Thyroid gland (tissue), 4 donors: ENCODE measurements at regions not wholly inside any gene's neighbourhood (a gene's known extent, or its start where the extent isn't known, plus 50 kb on each side); places are given as distances from the start of the nearest gene placed in this dataset.

ENCODE experiments used
- CTCF ChIP-seq, 6 experiments: fragments of 200-600 bp in 3 of 6; fragments of 450-650 bp in 3 of 6; sonication (generic) in 3 of 6; IDR thresholded peaks; one replicate each; pipeline ENCODE4 v1.5.1; 2016 to 2019; ENCODE audit warnings: antibody characterized with exemption in 6 of 6, mild to moderate bottlenecking in 2 of 6, inconsistent platforms in 1 of 6, moderate library complexity in 1 of 6
- POLR2A ChIP-seq, 2 donors: fragments of 450-650 bp; IDR thresholded peaks; one replicate each; pipeline ENCODE4 v1.6.1; 2017; ENCODE audit warnings: antibody characterized with exemption in 2 of 2, mild to moderate bottlenecking in 2 of 2, moderate library complexity in 1 of 2

GRCh38 chr2:57869758-57870344, 176.8 kb upstream of the VRK2 start:
- TF ChIP-seq CTCF (IDR thresholded peaks at IDR 0.05) = no peak
- no peak for TF ChIP-seq POLR2A (IDR thresholded peaks at IDR 0.05)
